GM12872 (cell line): ENCODE measurements at regions not wholly inside any gene's neighbourhood (a gene's known extent, or its start where the extent isn't known, plus 50 kb on each side); places are given as distances from the start of the nearest gene placed in this dataset.

Experiments
- TF ChIP-seq, protein P1 (sequence below): IDR thresholded peaks from 3 replicates; pipeline ENCODE4 v1.5.1; 2011; ENCODE audit warnings: low read depth, mild to moderate bottlenecking, low read length, moderate library complexity; ENCODE audit not compliant: insufficient read depth

DNA sequence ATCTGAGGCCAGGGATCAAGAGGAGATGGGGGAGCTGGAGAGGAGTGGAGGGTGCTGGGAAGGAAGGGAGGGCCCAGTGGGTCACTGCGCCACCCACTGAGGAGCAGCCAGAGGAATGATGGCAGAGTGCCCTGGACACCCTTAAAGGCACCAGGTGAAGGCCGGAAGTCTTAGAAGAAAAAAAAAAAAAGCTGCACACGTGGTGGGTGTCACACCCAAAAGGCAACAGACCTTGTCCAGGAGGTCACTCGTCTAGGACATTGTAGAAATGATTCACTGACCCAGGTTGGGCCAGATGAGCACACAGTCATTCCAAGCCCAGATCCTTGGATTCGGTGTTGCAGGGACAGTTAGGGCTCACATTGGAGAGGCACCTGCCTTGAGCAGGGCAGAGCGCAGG is 93.5 kb upstream of the TRIM2 start:
- TF ChIP-seq, protein P1, sequence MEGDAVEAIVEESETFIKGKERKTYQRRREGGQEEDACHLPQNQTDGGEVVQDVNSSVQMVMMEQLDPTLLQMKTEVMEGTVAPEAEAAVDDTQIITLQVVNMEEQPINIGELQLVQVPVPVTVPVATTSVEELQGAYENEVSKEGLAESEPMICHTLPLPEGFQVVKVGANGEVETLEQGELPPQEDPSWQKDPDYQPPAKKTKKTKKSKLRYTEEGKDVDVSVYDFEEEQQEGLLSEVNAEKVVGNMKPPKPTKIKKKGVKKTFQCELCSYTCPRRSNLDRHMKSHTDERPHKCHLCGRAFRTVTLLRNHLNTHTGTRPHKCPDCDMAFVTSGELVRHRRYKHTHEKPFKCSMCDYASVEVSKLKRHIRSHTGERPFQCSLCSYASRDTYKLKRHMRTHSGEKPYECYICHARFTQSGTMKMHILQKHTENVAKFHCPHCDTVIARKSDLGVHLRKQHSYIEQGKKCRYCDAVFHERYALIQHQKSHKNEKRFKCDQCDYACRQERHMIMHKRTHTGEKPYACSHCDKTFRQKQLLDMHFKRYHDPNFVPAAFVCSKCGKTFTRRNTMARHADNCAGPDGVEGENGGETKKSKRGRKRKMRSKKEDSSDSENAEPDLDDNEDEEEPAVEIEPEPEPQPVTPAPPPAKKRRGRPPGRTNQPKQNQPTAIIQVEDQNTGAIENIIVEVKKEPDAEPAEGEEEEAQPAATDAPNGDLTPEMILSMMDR, result no peak

DNA sequence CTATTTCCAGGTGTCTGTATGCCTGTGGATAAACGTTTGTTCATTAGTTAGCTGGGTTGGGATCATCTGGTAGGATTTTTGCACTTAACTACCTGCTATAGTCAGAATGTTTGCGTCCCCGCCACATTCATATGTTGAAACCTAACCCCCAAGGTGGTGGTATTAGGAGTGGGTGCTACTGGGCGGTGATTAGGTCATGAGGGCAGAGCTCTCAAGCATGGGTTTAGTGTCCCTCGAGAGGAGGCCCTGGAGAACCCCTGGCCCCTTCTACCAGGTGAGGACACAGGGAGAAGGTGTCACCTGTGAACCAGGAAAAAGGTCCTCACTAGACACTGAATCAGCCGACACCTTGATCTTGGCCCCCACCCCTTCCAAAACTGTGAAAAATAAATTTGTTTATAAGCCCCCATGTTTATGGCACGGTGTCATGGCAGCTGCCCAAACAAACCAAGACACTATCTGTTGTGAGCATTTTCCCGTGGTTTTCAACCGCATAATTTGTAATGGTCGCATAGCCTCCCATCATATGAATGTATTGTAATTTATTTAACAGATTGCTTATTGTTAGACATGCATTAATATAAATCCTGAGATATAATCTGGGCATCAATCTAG is 92.7 kb upstream of the TRIM2 start:
- TF ChIP-seq, protein P1, result no peak

DNA sequence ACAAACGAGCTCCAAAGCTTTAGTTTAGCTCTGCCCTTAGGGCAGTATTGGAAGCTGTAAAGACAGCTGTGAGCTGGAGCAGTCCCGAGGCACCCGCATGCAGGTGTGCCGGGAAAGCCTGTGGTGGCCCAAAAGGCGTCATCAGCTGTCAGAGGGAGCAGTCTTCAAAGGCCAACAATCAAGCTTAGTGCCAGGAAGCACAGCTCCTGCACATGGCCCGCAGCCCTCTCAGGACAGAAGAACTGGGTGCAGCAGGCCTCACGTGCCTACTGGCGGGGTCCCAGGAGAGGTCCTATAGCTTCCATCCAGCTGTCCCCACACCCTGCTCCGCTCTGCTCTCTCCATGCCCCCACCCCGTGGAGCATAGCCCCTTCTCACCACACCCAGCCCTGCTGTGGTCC is 92.2 kb upstream of the TRIM2 start:
- TF ChIP-seq, protein P1, result no peak

DNA sequence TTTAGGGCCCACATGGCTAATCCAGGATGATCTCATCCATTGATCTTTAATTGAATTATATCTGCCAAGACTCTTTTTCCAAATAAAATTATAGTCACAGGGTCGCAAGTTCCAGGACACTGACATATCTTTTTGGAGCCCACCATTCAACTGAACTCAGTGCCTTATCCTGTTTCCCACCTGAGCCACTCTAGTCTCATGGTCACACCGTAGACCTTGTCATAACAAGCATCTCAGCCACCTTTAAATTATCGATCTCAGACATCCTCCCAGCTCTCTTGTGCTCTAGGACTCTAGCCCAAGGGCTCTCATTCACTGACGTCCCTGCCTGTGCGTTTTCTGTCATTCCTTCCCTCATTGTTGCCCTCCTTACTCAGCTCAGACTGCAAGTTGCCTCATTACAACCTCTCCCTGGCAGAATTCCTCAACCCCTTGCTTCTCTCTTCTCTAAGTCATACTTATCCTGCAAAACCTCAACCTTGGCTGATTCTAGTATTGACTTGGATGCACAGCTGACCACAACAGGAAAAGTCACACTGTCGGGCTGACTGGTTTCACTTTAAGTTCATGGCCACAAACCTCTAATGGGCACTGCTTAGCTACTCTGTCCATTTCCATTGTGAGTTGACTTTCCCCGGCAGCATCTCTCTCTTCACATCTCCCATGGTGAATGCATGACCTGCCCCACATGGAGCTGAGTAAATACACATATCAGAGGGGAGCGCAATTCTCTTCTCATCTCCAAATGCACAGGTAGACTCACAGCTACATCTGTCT is 91.0 kb upstream of the TRIM2 start:
- TF ChIP-seq, protein P1, result no peak

DNA sequence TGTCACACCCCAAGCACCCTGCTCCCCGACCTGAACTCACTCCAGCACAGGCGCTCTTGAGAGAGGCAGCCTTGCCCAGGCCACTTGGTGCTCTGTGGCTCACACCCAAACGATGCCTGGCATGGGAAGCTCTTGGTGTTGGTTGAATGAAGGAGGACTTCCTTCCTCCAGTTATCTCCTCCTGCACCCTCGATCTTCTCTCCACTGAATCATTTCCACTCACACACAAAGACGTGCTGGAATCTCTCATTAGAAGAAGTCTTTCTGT is 90.5 kb upstream of the TRIM2 start:
- TF ChIP-seq, protein P1, result no peak

DNA sequence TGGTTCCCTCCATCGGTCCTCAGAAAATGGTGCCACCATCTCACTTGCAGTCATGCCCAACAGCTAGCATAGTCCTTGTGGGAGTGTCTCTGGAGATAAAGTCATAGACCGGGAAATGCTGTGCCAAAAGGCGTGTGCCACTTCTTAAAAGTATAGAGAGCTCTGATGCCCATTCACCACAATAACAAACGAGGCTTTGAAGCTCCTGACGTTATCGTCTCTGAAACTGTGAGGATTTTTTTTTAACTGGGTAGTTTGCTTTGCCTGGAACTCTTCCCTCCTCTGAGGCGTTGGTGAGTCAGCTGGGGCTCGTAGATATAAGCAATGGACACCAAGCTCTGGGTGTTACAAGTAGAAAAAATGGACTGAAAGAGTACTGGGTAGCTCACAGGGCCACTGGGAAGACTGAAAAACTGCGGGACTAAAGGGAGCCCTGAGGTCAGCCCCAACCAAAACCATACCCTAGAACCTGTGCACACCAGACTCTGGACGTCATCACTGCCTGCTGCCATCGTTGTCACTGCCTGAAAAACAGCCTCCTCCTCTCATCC is 89.4 kb upstream of the TRIM2 start:
- TF ChIP-seq, protein P1, result no peak

DNA sequence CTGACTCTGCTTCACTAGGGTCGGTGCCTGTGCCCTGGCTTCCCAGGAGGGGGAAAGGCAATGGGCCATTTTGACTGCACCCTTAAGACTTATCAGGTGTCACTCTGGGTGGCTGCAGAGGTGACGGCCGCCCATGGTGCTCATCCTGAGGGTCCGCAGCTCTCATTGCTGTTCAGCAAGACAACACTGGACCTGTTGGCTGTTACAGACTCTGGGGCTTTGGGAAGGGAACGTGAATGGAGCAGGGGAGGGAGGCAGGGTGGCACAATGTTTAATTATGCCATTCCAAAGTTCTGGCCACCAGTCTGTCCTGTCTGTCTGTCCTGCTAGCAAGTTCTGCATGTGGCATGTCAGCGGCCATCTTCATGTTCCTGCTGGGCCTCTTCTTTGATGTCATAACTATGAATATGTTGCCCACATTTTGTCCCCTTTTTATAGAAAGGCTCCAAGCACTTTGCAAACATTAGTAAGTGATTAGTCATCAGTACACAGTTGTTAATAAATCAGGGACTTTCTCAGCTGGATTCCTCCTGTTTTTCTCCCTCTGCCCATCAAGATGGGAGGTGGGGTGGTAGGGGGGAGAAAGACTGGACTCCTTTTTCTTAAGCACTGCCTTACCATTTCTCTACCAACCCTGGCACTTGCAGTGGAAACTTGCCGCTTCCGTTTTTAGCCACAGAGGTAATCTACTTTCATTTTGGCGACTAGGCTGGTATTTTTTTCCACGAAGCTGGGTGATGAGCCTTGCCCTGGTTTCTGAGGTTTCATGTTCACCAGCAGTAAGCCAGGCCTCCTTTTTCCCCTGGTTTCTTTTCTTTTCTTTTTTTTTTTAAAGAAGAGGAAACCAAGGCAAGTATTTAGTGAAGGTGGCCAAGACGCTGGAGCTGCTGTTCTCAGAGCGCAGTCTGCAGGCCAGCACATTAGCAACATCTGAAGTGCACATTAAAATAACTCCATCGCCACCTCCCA is 88.6 kb upstream of the TRIM2 start:
- TF ChIP-seq, protein P1, result no peak
